HepG2 (cell line): ENCODE measurements at regions not wholly inside any gene's neighbourhood (a gene's known extent, or its start where the extent isn't known, plus 50 kb on each side); places are given as distances from the start of the nearest gene placed in this dataset.
A peak's percentile ranks its signal among the peaks of the same experiment; 100 is the strongest.

Source experiments
- ATAC-seq: fragments of 200-7000 bp; cut with Tn5 transposase; 3 replicates; pipeline ENCODE4 v1.9.1; 2020; ENCODE audit warnings: mild to moderate bottlenecking, moderate library complexity
- BruUV-seq: library from RNA; stranded (reverse); fragments of 400-500 nt; replicated peaks from 2 replicates; lab custom pipeline; 2021; lab: Mats Ljungman, UMichigan
- CTCF ChIA-PET: fragments of 300-600 bp; formaldehyde crosslinking; extraction: SDS; loops from one replicate; lab custom pipeline; 2021; ENCODE audit warnings: low total read pairs, inconsistent platforms, low intra/inter-chr PET ratio; lab: Yijun Ruan, JAX
- POLR2A ChIA-PET: fragments of 350-600 bp; sonication (Branson Sonifier 250); formaldehyde crosslinking; loops from one replicate; lab custom pipeline; 2020; ENCODE audit warnings: antibody characterized with exemption, inconsistent platforms; lab: Yijun Ruan, JAX
- DNase-seq: peaks from one replicate; pipeline ENCODE4 v3.0.0-alpha.2; 2015; ENCODE audit warnings: low spot score
- FAIRE-seq: peaks from 3 replicates; lab custom pipeline; 2011; peaks lifted over from hg19 to GRCh38; lab: Jason Lieb, UNC
- H2AFZ ChIP-seq: one replicate; pipeline ENCODE4 v1.6.1; 2011; ENCODE audit warnings: low read length, inconsistent platforms
- H3K27ac ChIP-seq: fragments of 300-600 bp; 3 replicates; pipeline ENCODE4 v1.8.0; 2011; ENCODE audit warnings: mixed run types, mild to moderate bottlenecking, mixed read lengths, low read length, inconsistent platforms; ENCODE audit not compliant: insufficient read depth; ENCODE audit errors: extremely low read length
- H3K27me3 ChIP-seq, 2 experiments: fragments of 200-600 bp in 1 of 2; 2 replicates in 1 of 2; 3 replicates in 1 of 2; pipeline versions ENCODE4 v1.6.0 to v1.8.0; 2011; ENCODE audit warnings: low read length in 2 of 2, mild to moderate bottlenecking in 2 of 2, moderate library complexity in 2 of 2, inconsistent platforms in 1 of 2; ENCODE audit not compliant: insufficient read depth in 2 of 2, control insufficient read depth in 1 of 2
- H3K36me3 ChIP-seq, 2 experiments: fragments of 200-600 bp in 1 of 2; replicated peaks in 1 of 2; 2 replicates in 1 of 2; 3 replicates in 1 of 2; pipeline versions ENCODE4 v1.5.1 to v1.8.0; 2011; ENCODE audit warnings: low read length in 2 of 2, inconsistent platforms in 1 of 2; ENCODE audit not compliant: insufficient read depth in 2 of 2, control insufficient read depth in 1 of 2
- H3K4me1 ChIP-seq: 2 replicates; pipeline ENCODE4 v1.5.1; 2012; ENCODE audit warnings: low read length, inconsistent platforms; ENCODE audit not compliant: insufficient read depth
- H3K4me2 ChIP-seq: 2 replicates; pipeline ENCODE4 v1.6.0; 2011; ENCODE audit warnings: low read depth, low read length, inconsistent platforms
- H3K4me3 ChIP-seq, 3 experiments: fragments of 200-600 bp in 1 of 3; sonication (generic), shearing (Covaris generic) in 1 of 3; replicated peaks in 1 of 3; 2 replicates each; pipeline ENCODE4 v1.5.1; 2011 to 2016; ENCODE audit warnings: low read length in 3 of 3, inconsistent platforms in 2 of 3, low read depth in 2 of 3, mild to moderate bottlenecking in 2 of 3, control low read depth in 1 of 3, mixed read lengths in 1 of 3; ENCODE audit not compliant: insufficient read depth in 1 of 3
- H3K79me2 ChIP-seq: one replicate; pipeline ENCODE4 v1.6.1; 2011; ENCODE audit warnings: low read length, inconsistent platforms; ENCODE audit not compliant: insufficient read depth
- H3K9ac ChIP-seq: 2 replicates; pipeline ENCODE4 v1.6.0; 2011; ENCODE audit warnings: mild to moderate bottlenecking, low read depth, low read length, inconsistent platforms; ENCODE audit not compliant: insufficient read depth
- H3K9me3 ChIP-seq: 2 replicates; pipeline ENCODE4 v1.5.1; 2012; ENCODE audit warnings: mild to moderate bottlenecking, low read length
- H4K20me1 ChIP-seq: 2 replicates; pipeline ENCODE4 v1.6.0; 2011; ENCODE audit warnings: inconsistent platforms, mild to moderate bottlenecking, low read length, moderate library complexity; ENCODE audit not compliant: insufficient read depth
- CENPX ChIP-seq: sonication (generic); formaldehyde crosslinking; IDR thresholded peaks from 2 replicates; pipeline ENCODE4 v1.9.0; 2021; ENCODE audit warnings: mild to moderate bottlenecking, missing genetic modification reagents, moderate library complexity
- FOSL2 ChIP-seq: sonication (generic); formaldehyde crosslinking; IDR thresholded peaks from 2 replicates; pipeline ENCODE4 v1.4.0; 2020; ENCODE audit warnings: missing genetic modification reagents
- MAFF ChIP-seq: IDR thresholded peaks from 2 replicates; pipeline ENCODE4 v1.6.1; 2011; ENCODE audit warnings: low read depth, low read length, improper control_type of control experiment
- MAFG ChIP-seq: sonication (generic); formaldehyde crosslinking; IDR thresholded peaks from 2 replicates; pipeline ENCODE4 v1.5.1; 2020; ENCODE audit warnings: mild to moderate bottlenecking, missing genetic modification reagents
- MAFK ChIP-seq, 2 experiments: IDR thresholded peaks in 1 of 2; conservative IDR thresholded peaks in 1 of 2; 2 replicates each; pipeline ENCODE4 v1.6.1; 2011; ENCODE audit warnings: improper control_type of control experiment in 2 of 2, low read length in 2 of 2
- NFE2 ChIP-seq: sonication (generic); formaldehyde crosslinking; IDR thresholded peaks from 2 replicates; pipeline ENCODE4 v1.4.0; 2020; ENCODE audit warnings: missing genetic modification reagents
- NFE2L2 ChIP-seq: fragments of 150-350 bp; IDR thresholded peaks from 2 replicates; pipeline ENCODE4 v1.6.1; 2014; ENCODE audit warnings: low read length
- ZSCAN21 ChIP-seq: sonication (generic); formaldehyde crosslinking; IDR thresholded peaks from 2 replicates; pipeline ENCODE4 v1.8.0; 2022; ENCODE audit warnings: mild to moderate bottlenecking, missing genetic modification reagents, moderate library complexity, borderline replicate concordance
- WGBS: methylation state at CpG from one replicate; pipeline ENCODE4 v1.1.6; 2017; ENCODE audit warnings: low lambda C conversion rate; 5-methylcytosine and 5-hydroxymethylcytosine counted together
- in situ Hi-C: cut with HindIII; loops from 2 replicates; pipeline ENCODE4 v1.10.0; 2017; ENCODE audit warnings: low pct_unique_long_range_greater_than_20kb; ENCODE audit not compliant: extremely low pct_ligation_motif_present
- intact Hi-C: fragments of 100-400 bp; cut with micrococcal nuclease; formaldehyde crosslinking; loops from one replicate; pipeline ENCODE4 v1.10.0; 2022; ENCODE audit not compliant: unreplicated experiment
- TF ChIP-seq, protein P1 (sequence below): sonication (generic); formaldehyde crosslinking; IDR thresholded peaks from 2 replicates; pipeline ENCODE4 v1.4.0; 2020; ENCODE audit warnings: missing genetic modification reagents

DNA sequence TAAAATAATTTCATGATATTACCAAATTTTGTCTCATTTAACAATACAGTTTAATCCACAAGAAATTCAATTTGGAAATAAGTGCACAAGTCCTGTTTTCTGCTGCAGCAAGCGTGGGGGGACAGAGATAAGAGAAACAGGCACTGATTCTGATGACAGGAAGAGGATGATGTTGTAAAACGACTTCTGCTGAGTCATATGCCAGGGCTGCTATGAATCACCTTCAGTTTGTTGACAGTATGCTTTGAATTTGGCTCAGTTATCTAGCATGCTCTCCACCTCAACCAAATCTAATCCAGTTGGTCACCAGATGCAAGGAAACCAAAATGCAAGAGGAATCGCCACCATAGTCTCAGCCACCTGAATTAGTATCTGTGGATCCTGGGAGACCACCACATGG is 244.1 kb upstream of the MON1B start:
- Histone ChIP-seq H3K9me3 (peaks cover 24% of the 10 kb centered on the region; the same call in 1 of the 2 replicates), H4K20me1 (no peaks in the 10 kb centered on the region), H3K9ac (no peak overlapping the region), H3K4me2 (no peak overlapping the region), H3K4me3 (no peak overlapping the region), H3K27ac (no peak overlapping the region), H3K79me2 (no peaks in the 10 kb centered on the region), H3K36me3 (no peaks in the 10 kb centered on the region), H3K27me3 (no peaks in the 10 kb centered on the region; a peak in 1 of 5 replicates), H2AFZ (no peak overlapping the region), H3K4me1 (no peaks in the 10 kb centered on the region)
- ChIA-PET CTCF (no interaction called here), POLR2A (no interaction called here)
- no peak for TF ChIP-seq ZSCAN21 (CRISPR knock-in tag)
- TF ChIP-seq, protein P1, sequence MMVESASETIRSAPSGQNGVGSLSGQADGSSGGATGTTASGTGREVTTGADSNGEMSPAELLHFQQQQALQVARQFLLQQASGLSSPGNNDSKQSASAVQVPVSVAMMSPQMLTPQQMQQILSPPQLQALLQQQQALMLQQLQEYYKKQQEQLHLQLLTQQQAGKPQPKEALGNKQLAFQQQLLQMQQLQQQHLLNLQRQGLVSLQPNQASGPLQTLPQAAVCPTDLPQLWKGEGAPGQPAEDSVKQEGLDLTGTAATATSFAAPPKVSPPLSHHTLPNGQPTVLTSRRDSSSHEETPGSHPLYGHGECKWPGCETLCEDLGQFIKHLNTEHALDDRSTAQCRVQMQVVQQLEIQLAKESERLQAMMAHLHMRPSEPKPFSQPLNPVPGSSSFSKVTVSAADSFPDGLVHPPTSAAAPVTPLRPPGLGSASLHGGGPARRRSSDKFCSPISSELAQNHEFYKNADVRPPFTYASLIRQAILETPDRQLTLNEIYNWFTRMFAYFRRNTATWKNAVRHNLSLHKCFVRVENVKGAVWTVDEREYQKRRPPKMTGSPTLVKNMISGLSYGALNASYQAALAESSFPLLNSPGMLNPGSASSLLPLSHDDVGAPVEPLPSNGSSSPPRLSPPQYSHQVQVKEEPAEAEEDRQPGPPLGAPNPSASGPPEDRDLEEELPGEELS (CRISPR knock-in tag): no peak
- 0 out of 2 replicates have a peak, but pooled peaks have one; percentile 20 for TF ChIP-seq MAFG (CRISPR knock-in tag)
- TF ChIP-seq FOSL2 (CRISPR knock-in tag): peak; percentile 84
- no peak for TF ChIP-seq CENPX (CRISPR knock-in tag)
- TF ChIP-seq NFE2 (CRISPR knock-in tag): 0 out of 2 replicates have a peak, but pooled peaks have one; percentile 22
- peak; percentile 87; the same call in 1 of the 2 replicates for TF ChIP-seq NFE2L2
- peak; percentile 64 to 81 for TF ChIP-seq MAFK (conservative IDR thresholded peaks at IDR 0.05 in 1 of 2, IDR thresholded peaks at IDR 0.05 in 1 of 2; ENCODE audit: low read length in 2 of 2)
- peak; percentile 72 for TF ChIP-seq MAFF
- DNase-seq (peak; percentile 20), FAIRE-seq (no peak), ATAC-seq (no peak)
- in situ Hi-C loops (no loop called here), intact Hi-C loops (no loop called here)
- BruUV-seq: no TSS peak
- 2% methylated on average over 3 of the region's 3 CpGs for WGBS
